Gastrocnemius medialis (tissue), 4 donors: ENCODE measurements at regions not wholly inside any gene's neighbourhood (a gene's known extent, or its start where the extent isn't known, plus 50 kb on each side); places are given as distances from the start of the nearest gene placed in this dataset.
"Not testable (repeated sequence)": the region's sequence is repeated elsewhere in the genome, so short reads cannot be mapped to it uniquely, and the experiment has no call there.

Experiments used
- POLR2A ChIP-seq, 2 donors: fragments of 450-650 bp; IDR thresholded peaks; one replicate each; pipeline ENCODE4 v1.6.1; 2017; ENCODE audit warnings: antibody characterized with exemption in 2 of 2, mild to moderate bottlenecking in 2 of 2, moderate library complexity in 2 of 2
- TF ChIP-seq, protein P1 (sequence below), 5 experiments: fragments of 450-650 bp in 3 of 5; fragments of 200-600 bp in 2 of 5; sonication (generic) in 2 of 5; IDR thresholded peaks in 4 of 5; conservative IDR thresholded peaks in 1 of 5; 1 replicate in 4 of 5; 2 replicates in 1 of 5; pipeline ENCODE4 v1.5.1; 2016 to 2019; ENCODE audit warnings: antibody characterized with exemption in 5 of 5, mild to moderate bottlenecking in 3 of 5, moderate library complexity in 3 of 5

DNA sequence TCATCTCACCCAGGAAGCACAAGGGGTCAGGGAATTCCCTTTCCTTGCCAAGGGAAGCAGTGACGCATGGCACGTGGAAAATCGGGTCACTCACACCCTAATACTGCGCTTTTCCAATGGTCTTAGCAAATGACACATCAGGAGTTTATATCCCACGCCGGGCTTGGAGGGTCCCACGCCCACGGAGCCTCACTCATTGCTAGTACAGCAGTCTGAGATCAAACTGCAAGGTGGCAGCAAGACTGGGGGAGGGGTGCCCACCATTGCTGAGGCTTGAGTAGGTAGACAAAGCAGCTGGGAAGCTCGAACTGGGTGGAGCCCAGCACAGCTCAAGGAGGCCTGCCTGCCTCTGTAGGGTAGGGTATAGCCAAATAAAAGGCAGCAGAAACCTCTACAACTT lies 691.1 kb upstream of the PCDH10 start:
- not testable (repeated sequence) for TF ChIP-seq POLR2A (IDR thresholded peaks at IDR 0.05)
- TF ChIP-seq, protein P1, sequence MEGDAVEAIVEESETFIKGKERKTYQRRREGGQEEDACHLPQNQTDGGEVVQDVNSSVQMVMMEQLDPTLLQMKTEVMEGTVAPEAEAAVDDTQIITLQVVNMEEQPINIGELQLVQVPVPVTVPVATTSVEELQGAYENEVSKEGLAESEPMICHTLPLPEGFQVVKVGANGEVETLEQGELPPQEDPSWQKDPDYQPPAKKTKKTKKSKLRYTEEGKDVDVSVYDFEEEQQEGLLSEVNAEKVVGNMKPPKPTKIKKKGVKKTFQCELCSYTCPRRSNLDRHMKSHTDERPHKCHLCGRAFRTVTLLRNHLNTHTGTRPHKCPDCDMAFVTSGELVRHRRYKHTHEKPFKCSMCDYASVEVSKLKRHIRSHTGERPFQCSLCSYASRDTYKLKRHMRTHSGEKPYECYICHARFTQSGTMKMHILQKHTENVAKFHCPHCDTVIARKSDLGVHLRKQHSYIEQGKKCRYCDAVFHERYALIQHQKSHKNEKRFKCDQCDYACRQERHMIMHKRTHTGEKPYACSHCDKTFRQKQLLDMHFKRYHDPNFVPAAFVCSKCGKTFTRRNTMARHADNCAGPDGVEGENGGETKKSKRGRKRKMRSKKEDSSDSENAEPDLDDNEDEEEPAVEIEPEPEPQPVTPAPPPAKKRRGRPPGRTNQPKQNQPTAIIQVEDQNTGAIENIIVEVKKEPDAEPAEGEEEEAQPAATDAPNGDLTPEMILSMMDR (IDR thresholded peaks at IDR 0.05 in 4 of 5, conservative IDR thresholded peaks at IDR 0.05 in 1 of 5), result not testable (repeated sequence)
